GM18858 (cell line): ENCODE measurements at regions not wholly inside any gene's neighbourhood (a gene's known extent, or its start where the extent isn't known, plus 50 kb on each side); places are given as distances from the start of the nearest gene placed in this dataset.

Experiments
- ATAC-seq: cut with Tn5 transposase; IDR thresholded peaks from one replicate; pipeline ENCODE4 v1.9.1; 2021; ENCODE audit not compliant: unreplicated experiment

- ATAC-seq: no peak
Measured at GRCh38 chr13:105037110-105037509, 1498.4 kb downstream of the EFNB2 start.

DNA sequence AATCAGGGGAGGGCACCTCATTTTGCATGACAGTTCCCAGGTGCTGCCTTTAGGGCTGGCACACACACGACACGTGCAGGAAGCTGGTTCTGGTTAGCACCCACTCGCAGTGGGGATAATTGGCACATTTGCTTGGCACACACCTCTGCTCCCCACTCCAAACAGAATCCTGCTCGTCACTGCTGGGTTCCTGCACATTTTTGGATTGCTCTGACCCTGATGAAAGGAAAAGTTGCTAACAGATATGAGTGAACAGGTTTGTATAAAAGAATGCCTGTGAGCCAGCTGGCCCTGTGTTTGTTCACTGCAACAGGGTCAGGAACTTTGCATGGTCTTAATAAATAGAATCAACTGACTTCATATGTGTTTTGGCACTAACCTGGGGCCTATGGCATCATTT is 1500.4 kb downstream of the EFNB2 start:
- no peak for ATAC-seq

DNA sequence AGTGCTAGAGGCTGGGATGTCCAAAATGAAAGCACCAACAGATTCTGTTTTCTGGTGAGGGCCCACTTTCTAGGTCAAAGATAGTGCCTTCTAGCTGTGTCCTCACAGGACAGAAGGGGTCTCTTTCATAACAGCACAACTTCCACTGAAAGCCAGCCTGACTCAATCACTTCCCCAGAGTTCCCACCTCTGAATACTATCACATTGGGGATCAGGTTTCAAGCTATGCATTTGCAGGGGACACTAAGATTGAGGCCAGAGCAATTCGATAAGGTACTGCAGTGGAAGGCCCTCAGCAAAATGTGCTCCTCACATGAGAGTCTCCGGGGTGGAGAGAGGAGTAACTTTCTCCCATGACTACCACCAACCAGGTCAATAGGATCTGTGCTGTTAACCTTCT is 1501.5 kb downstream of the EFNB2 start:
- no peak for ATAC-seq

GRCh38 chr13:105031306-105031705 is 1504.2 kb downstream of the EFNB2 start:
- no peak for ATAC-seq

- ATAC-seq: no peak
Measured at GRCh38 chr13:105030851-105031250, 1504.6 kb downstream of the EFNB2 start.

DNA sequence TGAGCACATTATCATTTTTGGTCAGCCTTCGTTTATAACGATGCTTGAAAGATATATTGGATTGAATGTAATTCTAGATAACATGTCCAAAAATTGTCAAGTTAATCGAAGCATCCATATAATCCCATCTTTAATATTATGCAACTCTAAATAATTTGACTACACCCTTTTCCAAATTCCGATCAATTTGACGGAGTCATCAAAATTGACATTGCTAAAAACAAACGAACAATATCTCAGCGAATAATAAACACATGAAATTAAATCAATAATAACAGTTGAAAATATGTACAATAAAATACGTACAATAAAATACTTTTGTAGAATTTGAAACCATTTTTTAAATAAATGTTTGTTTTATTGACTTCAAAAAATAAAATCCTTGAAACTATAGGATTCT is 1516.4 kb downstream of the EFNB2 start:
- ATAC-seq: no peak

DNA sequence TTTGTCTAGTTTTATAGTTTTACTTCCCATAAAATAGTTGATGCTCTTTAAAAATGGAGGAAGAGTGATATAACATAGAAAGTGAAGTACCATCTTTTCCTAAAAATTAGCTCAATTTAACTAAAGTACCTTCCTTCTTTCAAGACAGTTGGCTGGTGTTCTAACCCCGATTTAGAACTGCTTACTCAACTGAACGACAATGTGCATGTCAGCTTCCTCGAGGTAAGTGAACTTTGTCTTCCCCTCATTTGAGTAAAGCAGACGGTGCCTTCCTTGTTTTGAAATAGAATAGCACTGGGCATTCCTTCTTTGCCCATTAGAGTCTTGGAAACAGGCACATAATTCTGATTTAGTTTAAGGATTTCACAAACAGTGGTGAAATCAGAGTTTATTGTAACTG is 1519.2 kb downstream of the EFNB2 start:
- ATAC-seq: no peak

- no peak for ATAC-seq
Measured at GRCh38 chr13:105008604-105009003, 1526.9 kb downstream of the EFNB2 start.

DNA sequence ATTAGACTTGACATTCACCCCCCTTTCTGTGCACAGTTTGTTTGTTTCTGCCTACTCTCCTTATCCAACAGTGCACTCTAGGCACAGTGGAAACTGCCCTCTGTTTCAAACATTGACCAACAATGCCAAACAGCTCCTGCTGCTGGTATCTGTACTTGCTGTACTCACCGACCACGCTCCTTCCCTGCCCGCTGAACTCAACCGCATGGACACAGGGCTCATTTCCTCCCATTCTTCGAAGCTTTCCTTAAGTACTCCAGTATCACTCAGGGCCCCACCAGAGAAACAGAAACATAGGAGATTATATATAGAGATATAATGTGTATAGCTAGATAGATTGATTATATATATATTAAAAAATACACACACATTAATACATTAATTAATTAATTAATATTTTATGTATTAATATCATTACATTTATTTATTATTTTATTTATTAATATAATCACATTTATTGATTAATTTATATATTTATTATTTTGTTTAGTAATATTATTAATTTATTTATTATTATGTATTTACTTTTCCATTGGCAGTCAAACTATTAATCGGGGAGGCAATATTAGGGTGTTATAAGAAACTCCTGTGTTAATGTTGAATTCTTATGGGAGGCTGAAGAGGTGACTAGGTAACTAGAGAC is 1528.2 kb downstream of the EFNB2 start:
- no peak for ATAC-seq

DNA sequence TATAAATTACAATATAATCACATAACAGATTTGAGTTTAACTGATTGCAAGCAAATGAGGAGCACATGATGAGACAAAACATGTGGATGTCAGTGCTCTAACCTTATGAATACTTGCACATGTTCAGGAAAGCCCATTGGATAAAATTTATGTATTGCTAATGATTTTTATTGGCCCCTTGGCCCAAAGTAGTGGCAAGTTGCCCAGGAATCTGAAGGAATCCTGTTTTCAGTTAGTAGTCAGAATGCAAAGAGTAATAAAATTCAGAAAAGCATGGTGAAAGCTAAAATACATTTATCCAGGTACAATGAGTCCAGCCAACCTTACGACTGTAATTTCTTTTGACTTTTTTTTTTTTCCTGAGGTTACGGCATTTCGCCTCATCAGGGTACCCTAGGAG is 1539.4 kb downstream of the EFNB2 start:
- no peak for ATAC-seq

GRCh38 chr13:104993708-104994107 is 1541.8 kb downstream of the EFNB2 start:
- no peak for ATAC-seq

DNA sequence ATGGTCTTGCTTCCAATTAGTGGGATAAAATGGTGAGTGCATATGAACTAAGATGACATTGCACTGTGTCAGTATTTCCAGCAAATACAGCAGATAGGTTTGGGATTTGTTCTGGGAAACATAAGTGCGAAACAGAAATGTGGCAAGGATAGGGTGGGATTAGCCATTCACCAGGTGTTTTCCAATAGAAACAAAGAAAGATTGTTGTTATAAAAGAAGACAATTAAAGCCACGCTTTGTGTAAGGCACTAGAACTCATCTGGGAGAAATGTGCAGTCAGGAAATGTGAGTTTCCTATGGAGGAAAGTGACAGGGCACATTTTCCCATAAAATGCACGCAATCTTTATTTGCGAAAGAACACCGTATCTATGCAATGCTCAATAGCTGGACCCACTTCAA is 1547.8 kb downstream of the EFNB2 start:
- no peak for ATAC-seq

DNA sequence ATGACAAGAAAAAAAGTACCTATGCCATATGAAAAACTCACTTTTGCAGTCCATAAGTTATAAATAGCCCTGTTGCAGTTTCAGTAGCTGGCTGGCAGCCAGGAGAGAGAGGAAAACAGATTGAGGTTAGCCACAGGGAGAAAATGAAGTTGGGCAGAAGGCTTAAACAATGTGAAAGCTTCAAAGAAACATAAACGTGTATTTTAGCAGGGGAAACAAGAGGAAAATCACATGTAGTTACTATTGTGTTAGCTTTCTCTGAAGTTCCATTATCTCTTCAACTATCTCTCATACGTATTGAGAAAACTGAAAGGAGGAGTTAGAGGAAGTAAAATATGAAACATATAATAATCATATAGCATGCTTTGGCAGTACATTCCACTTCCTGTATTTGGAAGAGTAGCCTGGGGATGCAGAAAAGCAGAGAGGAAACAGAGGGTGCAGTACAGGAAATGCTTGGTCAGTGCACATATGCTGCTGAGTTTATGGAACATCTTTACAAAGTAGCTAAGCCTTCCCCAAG is 1551.1 kb downstream of the EFNB2 start:
- ATAC-seq: peak; percentile 85

DNA sequence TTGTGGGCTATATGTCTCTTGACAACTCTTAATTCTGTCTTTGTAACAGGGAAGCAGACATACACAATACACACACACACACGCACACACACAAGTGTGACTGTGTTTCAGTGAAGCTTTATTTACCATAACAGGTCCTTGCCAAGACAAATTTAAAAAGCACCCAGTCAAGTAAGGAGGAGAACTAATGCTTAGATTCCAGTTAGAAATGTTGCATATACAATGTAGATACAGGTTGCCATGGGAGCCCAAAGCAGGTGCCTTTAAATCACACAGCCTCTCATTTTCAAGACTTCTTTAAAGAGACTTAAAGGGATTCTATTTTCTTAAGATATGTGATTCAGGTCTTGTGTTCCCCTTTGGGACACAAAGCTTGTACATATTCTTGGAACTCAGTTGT is 1551.9 kb downstream of the EFNB2 start:
- no peak for ATAC-seq

- no peak for ATAC-seq
Measured at GRCh38 chr13:104980586-104980985, 1554.9 kb downstream of the EFNB2 start.

GRCh38 chr13:104979281-104980030 is 1556.0 kb downstream of the EFNB2 start:
- ATAC-seq: no peak

DNA sequence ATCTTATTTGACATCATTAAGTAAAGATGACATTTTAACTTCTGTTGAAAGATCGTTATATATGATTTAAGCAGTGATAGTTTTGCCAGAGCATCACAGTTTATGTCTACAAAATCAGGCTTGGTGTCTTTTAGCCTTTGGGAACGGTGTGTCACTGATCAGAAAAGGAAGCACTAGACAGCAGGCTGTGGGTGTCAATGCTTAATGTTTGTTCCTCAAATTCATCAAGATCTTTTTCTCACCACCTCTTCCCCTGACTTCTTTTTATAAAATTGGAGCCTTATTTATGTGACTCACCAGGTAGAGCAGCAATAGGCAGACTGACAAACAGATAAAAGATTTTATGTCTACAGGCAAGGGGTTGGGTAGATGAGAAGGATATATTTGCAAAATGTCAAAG is 1558.5 kb downstream of the EFNB2 start:
- ATAC-seq: no peak

GRCh38 chr13:104975272-104975671 is 1560.2 kb downstream of the EFNB2 start:
- peak; percentile 71 for ATAC-seq

GRCh38 chr13:104968876-104969275 is 1566.6 kb downstream of the EFNB2 start:
- ATAC-seq: no peak

GRCh38 chr13:104967836-104968630 is 1567.4 kb downstream of the EFNB2 start:
- no peak for ATAC-seq

DNA sequence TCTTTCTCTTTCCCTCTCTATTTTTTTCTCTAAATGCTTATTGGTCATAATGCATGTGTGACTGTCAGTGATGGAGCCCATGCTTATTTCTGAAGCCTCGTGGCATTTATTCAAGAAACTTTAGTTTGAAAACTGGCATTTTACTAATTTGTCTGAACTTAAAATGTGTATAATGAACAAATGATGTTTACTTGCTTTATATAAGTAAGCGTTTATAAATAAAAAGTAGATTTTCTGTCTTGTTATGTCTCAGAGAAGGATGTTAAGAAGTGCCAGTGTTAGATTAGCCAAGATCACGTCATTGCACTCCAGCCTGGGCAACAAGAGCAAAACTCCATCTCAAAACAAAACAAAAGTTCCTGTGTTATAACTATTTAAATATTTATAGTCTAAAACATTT is 1568.1 kb downstream of the EFNB2 start:
- no peak for ATAC-seq

GRCh38 chr13:104962411-104962810 is 1573.1 kb downstream of the EFNB2 start:
- ATAC-seq: no peak
